ENCODE measurements at regions not wholly inside any gene's neighbourhood (a gene's known extent, or its start where the extent isn't known, plus 50 kb on each side); places are given as distances from the start of the nearest gene placed in this dataset.
"Not testable (repeated sequence)": the region's sequence is repeated elsewhere in the genome, so short reads cannot be mapped to it uniquely, and the experiment has no call there.

GRCh38 chr2:122029456-122029855 is 274.0 kb downstream of the TSN start:
- Histone ChIP-seq H3K4me3 (ENCODE audit: low read depth, low read length) (no peak overlapping the region), H3K9me3 (ENCODE audit: control insufficient read depth, insufficient read depth, low read length) (no peaks in the 10 kb centered on the region), H3K4me1 (ENCODE audit: control insufficient read depth, insufficient read depth, low read length) (peaks cover 7% of the 10 kb centered on the region), H3K27ac (ENCODE audit: low read depth, low read length) (no peak overlapping the region), H3K36me3 (ENCODE audit: control insufficient read depth, insufficient read depth, low read length) (no peaks in the 10 kb centered on the region), H3K27me3 (ENCODE audit: control insufficient read depth, insufficient read depth, low read length) (no peaks in the 10 kb centered on the region)
- no peak for DNase-seq (ENCODE audit: low read depth in 4 of 6, low spot score in 6 of 6)
- WGBS (ENCODE audit: insufficient coverage), result 57% methylated on average over 3 of the region's 7 CpGs

GRCh38 chr2:122029945-122030344 is 274.5 kb downstream of the TSN start:
- H3K27ac ChIP-seq (ENCODE audit: low read depth, low read length), result no peak overlapping the region
- H3K9me3 ChIP-seq (ENCODE audit: control insufficient read depth, insufficient read depth, low read length), result no peaks in the 10 kb centered on the region
- H3K4me1 ChIP-seq (ENCODE audit: control insufficient read depth, insufficient read depth, low read length), result peaks cover 10% of the 10 kb centered on the region
- 94% methylated on average over 2 of the region's 3 CpGs for WGBS (ENCODE audit: insufficient coverage)
- H3K4me3 ChIP-seq (ENCODE audit: low read depth, low read length), result no peak overlapping the region
- no peak for DNase-seq (ENCODE audit: low read depth in 4 of 6, low spot score in 6 of 6)
- no peaks in the 10 kb centered on the region for H3K36me3 ChIP-seq (ENCODE audit: control insufficient read depth, insufficient read depth, low read length)
- no peaks in the 10 kb centered on the region for H3K27me3 ChIP-seq (ENCODE audit: control insufficient read depth, insufficient read depth, low read length)

GRCh38 chr2:122031544-122032263 is 276.3 kb downstream of the TSN start:
- no peaks in the 10 kb centered on the region for H3K36me3 ChIP-seq (ENCODE audit: control insufficient read depth, insufficient read depth, low read length)
- no peaks in the 10 kb centered on the region for H3K9me3 ChIP-seq (ENCODE audit: control insufficient read depth, insufficient read depth, low read length)
- DNase-seq (ENCODE audit: low read depth in 4 of 6, low spot score in 6 of 6), result peak in 2 of 6 donors; percentile 59 to 78

GRCh38 chr2:122032264-122032645 is 276.8 kb downstream of the TSN start:
- H3K4me1 ChIP-seq (ENCODE audit: control insufficient read depth, insufficient read depth, low read length), result peaks cover 13% of the 10 kb centered on the region
- H3K9me3 ChIP-seq (ENCODE audit: control insufficient read depth, insufficient read depth, low read length), result no peaks in the 10 kb centered on the region
- 84% methylated on average over 5 of the region's 6 CpGs for WGBS (ENCODE audit: insufficient coverage)
- no peak overlapping the region for H3K4me3 ChIP-seq (ENCODE audit: low read depth, low read length)
- no peak overlapping the region for H3K27ac ChIP-seq (ENCODE audit: low read depth, low read length)
- H3K27me3 ChIP-seq (ENCODE audit: control insufficient read depth, insufficient read depth, low read length), result no peaks in the 10 kb centered on the region
- no peak for DNase-seq (ENCODE audit: low read depth in 4 of 6, low spot score in 6 of 6)
- no peaks in the 10 kb centered on the region for H3K36me3 ChIP-seq (ENCODE audit: control insufficient read depth, insufficient read depth, low read length)

More at GRCh38 chr2:122031544-122032263, 276.3 kb downstream of the TSN start:
- Histone ChIP-seq H3K27me3 (ENCODE audit: control insufficient read depth, insufficient read depth, low read length) (no peaks in the 10 kb centered on the region), H3K4me3 (ENCODE audit: low read depth, low read length) (no peak overlapping the region), H3K27ac (ENCODE audit: low read depth, low read length) (no peak overlapping the region), H3K4me1 (ENCODE audit: control insufficient read depth, insufficient read depth, low read length) (peaks cover 13% of the 10 kb centered on the region)
- 67% methylated on average over 5 of the region's 10 CpGs for WGBS (ENCODE audit: insufficient coverage)

GRCh38 chr2:122033778-122034177 is 278.3 kb downstream of the TSN start:
- Histone ChIP-seq H3K4me3 (ENCODE audit: low read depth, low read length) (no peak overlapping the region), H3K27me3 (ENCODE audit: control insufficient read depth, insufficient read depth, low read length) (no peaks in the 10 kb centered on the region), H3K36me3 (ENCODE audit: control insufficient read depth, insufficient read depth, low read length) (no peaks in the 10 kb centered on the region), H3K9me3 (ENCODE audit: control insufficient read depth, insufficient read depth, low read length) (no peaks in the 10 kb centered on the region), H3K27ac (ENCODE audit: low read depth, low read length) (no peak overlapping the region), H3K4me1 (ENCODE audit: control insufficient read depth, insufficient read depth, low read length) (peaks cover 13% of the 10 kb centered on the region)
- DNase-seq (ENCODE audit: low read depth in 4 of 6, low spot score in 6 of 6), result peak in 2 of 6 donors; percentile 18 to 52
- no CpG with 5 or more reads among the region's 3 CpGs for WGBS (ENCODE audit: insufficient coverage)

- H3K36me3 ChIP-seq (ENCODE audit: control insufficient read depth, insufficient read depth, low read length), result no peaks in the 10 kb centered on the region
These were observed 278.9 kb downstream of the TSN start for GRCh38 chr2:122034344-122034743.

GRCh38 chr2:122034777-122035176 is 279.3 kb downstream of the TSN start:
- WGBS (ENCODE audit: insufficient coverage), result no CpG with 5 or more reads among the region's 4 CpGs
- no peaks in the 10 kb centered on the region for H3K9me3 ChIP-seq (ENCODE audit: control insufficient read depth, insufficient read depth, low read length)
- H3K27ac ChIP-seq (ENCODE audit: low read depth, low read length), result no peak overlapping the region
- H3K4me3 ChIP-seq (ENCODE audit: low read depth, low read length), result no peak overlapping the region
- peak in 2 of 6 donors; percentile 29 to 79 for DNase-seq (ENCODE audit: low read depth in 4 of 6, low spot score in 6 of 6)
- no peaks in the 10 kb centered on the region for H3K36me3 ChIP-seq (ENCODE audit: control insufficient read depth, insufficient read depth, low read length)
- peaks cover 13% of the 10 kb centered on the region for H3K4me1 ChIP-seq (ENCODE audit: control insufficient read depth, insufficient read depth, low read length)
- no peaks in the 10 kb centered on the region for H3K27me3 ChIP-seq (ENCODE audit: control insufficient read depth, insufficient read depth, low read length)

More at GRCh38 chr2:122034344-122034743, 278.9 kb downstream of the TSN start:
- Histone ChIP-seq H3K4me3 (ENCODE audit: low read depth, low read length) (no peak overlapping the region), H3K9me3 (ENCODE audit: control insufficient read depth, insufficient read depth, low read length) (no peaks in the 10 kb centered on the region), H3K27me3 (ENCODE audit: control insufficient read depth, insufficient read depth, low read length) (no peaks in the 10 kb centered on the region), H3K27ac (ENCODE audit: low read depth, low read length) (no peak overlapping the region), H3K4me1 (ENCODE audit: control insufficient read depth, insufficient read depth, low read length) (peaks cover 13% of the 10 kb centered on the region)
- peak in 1 of 6 donors; percentile 51 for DNase-seq (ENCODE audit: low read depth in 4 of 6, low spot score in 6 of 6)
- WGBS (ENCODE audit: insufficient coverage), result no CpG with 5 or more reads among the region's 5 CpGs

GRCh38 chr2:122038816-122039215 is 283.4 kb downstream of the TSN start:
- not testable (repeated sequence) for DNase-seq (ENCODE audit: low read depth in 4 of 6, low spot score in 6 of 6); H3K27me3 ChIP-seq (ENCODE audit: control insufficient read depth, insufficient read depth, low read length); H3K4me3 ChIP-seq (ENCODE audit: low read depth, low read length); H3K27ac ChIP-seq (ENCODE audit: low read depth, low read length); H3K9me3 ChIP-seq (ENCODE audit: control insufficient read depth, insufficient read depth, low read length); H3K4me1 ChIP-seq (ENCODE audit: control insufficient read depth, insufficient read depth, low read length); H3K36me3 ChIP-seq (ENCODE audit: control insufficient read depth, insufficient read depth, low read length)
- no CpG with 5 or more reads among the region's 4 CpGs for WGBS (ENCODE audit: insufficient coverage)

GRCh38 chr2:122041455-122041854 is 286.0 kb downstream of the TSN start:
- H3K4me1 ChIP-seq (ENCODE audit: control insufficient read depth, insufficient read depth, low read length), result no peaks in the 10 kb centered on the region
- no peak overlapping the region for H3K27ac ChIP-seq (ENCODE audit: low read depth, low read length)
- no peaks in the 10 kb centered on the region for H3K27me3 ChIP-seq (ENCODE audit: control insufficient read depth, insufficient read depth, low read length)
- no peak for DNase-seq (ENCODE audit: low read depth in 4 of 6, low spot score in 6 of 6)
- H3K9me3 ChIP-seq (ENCODE audit: control insufficient read depth, insufficient read depth, low read length), result no peaks in the 10 kb centered on the region
- no peaks in the 10 kb centered on the region for H3K36me3 ChIP-seq (ENCODE audit: control insufficient read depth, insufficient read depth, low read length)
- WGBS (ENCODE audit: insufficient coverage), result 100% methylated on average over 4 of the region's 5 CpGs
- H3K4me3 ChIP-seq (ENCODE audit: low read depth, low read length), result no peak overlapping the region

GRCh38 chr2:122051659-122052058 is 296.2 kb downstream of the TSN start:
- H3K27me3 ChIP-seq (ENCODE audit: control insufficient read depth, insufficient read depth, low read length); H3K36me3 ChIP-seq (ENCODE audit: control insufficient read depth, insufficient read depth, low read length); H3K27ac ChIP-seq (ENCODE audit: low read depth, low read length); H3K4me1 ChIP-seq (ENCODE audit: control insufficient read depth, insufficient read depth, low read length); H3K9me3 ChIP-seq (ENCODE audit: control insufficient read depth, insufficient read depth, low read length); H3K4me3 ChIP-seq (ENCODE audit: low read depth, low read length); DNase-seq (ENCODE audit: low read depth in 4 of 6, low spot score in 6 of 6): not testable (repeated sequence)
- WGBS (ENCODE audit: insufficient coverage), result 100% methylated on average over 2 of the region's 20 CpGs

Measured in spinal cord (tissue), 9 donors.